RWPE1 (cell line): ENCODE measurements at regions not wholly inside any gene's neighbourhood (a gene's known extent, or its start where the extent isn't known, plus 50 kb on each side); places are given as distances from the start of the nearest gene placed in this dataset.
"Not testable (repeated sequence)": the region's sequence is repeated elsewhere in the genome, so short reads cannot be mapped to it uniquely, and the experiment has no call there.

Experiments used
- CTCF ChIA-PET: fragments of 350-600 bp; sonication (Branson Sonifier 250); formaldehyde crosslinking; extraction: SDS; loops from one replicate; lab custom pipeline; 2021; lab: Yijun Ruan, JAX
- POLR2A ChIA-PET: fragments of 400-600 bp; formaldehyde crosslinking; extraction: SDS; loops from one replicate; lab custom pipeline; 2020; ENCODE audit warnings: antibody characterized with exemption; ENCODE audit not compliant: low non-redundant PET; lab: Yijun Ruan, JAX
- DNase-seq: peaks from one replicate; pipeline ENCODE4 v3.0.0; 2012; ENCODE audit warnings: low spot score
- H3K27ac ChIP-seq: fragments of 450-650 bp; 2 replicates; pipeline ENCODE4 v1.5.1; 2017
- CTCF ChIP-seq: fragments of 450-650 bp; conservative IDR thresholded peaks from 2 replicates; pipeline ENCODE4 v1.5.1; 2017; ENCODE audit warnings: low read depth, mild to moderate bottlenecking

GRCh38 chr12:69046920-69047319 is 113.9 kb upstream of the CPM start:
- POLR2A ChIA-PET = no interaction called here
- CTCF ChIA-PET = no interaction called here
- no peak for DNase-seq
- no peak for TF ChIP-seq CTCF
- H3K27ac ChIP-seq = no peak overlapping the region

- H3K27ac ChIP-seq = no peak overlapping the region
- no peak for DNase-seq
- ChIA-PET POLR2A (no interaction called here), CTCF (interaction anchor here (1.1 kb wide), 1 partner anchor 10 kb away, joined by 5 read pairs; no protein-coding TSS in a partner anchor)
- TF ChIP-seq CTCF = no peak
Observed at GRCh38 chr12:69047990-69048389, 115.0 kb upstream of the CPM start.

- DNase-seq, CTCF ChIA-PET, POLR2A ChIA-PET, H3K27ac ChIP-seq: not testable (repeated sequence)
Observed at GRCh38 chr12:69049855-69050254, 116.9 kb upstream of the CPM start.

GRCh38 chr12:69052613-69053408 is 119.8 kb upstream of the CPM start:
- ChIA-PET POLR2A (no interaction called here), CTCF (interaction anchor here (0.6 kb wide), 1 partner anchor 74 kb away, joined by 4 read pairs; no protein-coding TSS in a partner anchor)
- no peak for TF ChIP-seq CTCF
- DNase-seq = peak; percentile 63
- no peak overlapping the region for H3K27ac ChIP-seq

GRCh38 chr12:69054343-69055056 is 121.5 kb upstream of the CPM start:
- ChIA-PET POLR2A (no interaction called here), CTCF (interaction anchor here (0.7 kb wide), 1 partner anchor 200 kb away, joined by 3 read pairs; no protein-coding TSS in a partner anchor)
- TF ChIP-seq CTCF = no peak
- DNase-seq = no peak
- H3K27ac ChIP-seq = no peak overlapping the region

- CTCF ChIA-PET = interaction anchor here (0.7 kb wide), 1 partner anchor 201 kb away, joined by 3 read pairs; no protein-coding TSS in a partner anchor
- DNase-seq = no peak
- H3K27ac ChIP-seq = no peak overlapping the region
- TF ChIP-seq CTCF = no peak
- POLR2A ChIA-PET = no interaction called here
Observed at GRCh38 chr12:69055280-69055679, 122.3 kb upstream of the CPM start.
